B cell (primary cell): ENCODE measurements at regions not wholly inside any gene's neighbourhood (a gene's known extent, or its start where the extent isn't known, plus 50 kb on each side); places are given as distances from the start of the nearest gene placed in this dataset.

Experiments used
- CTCF ChIP-seq: fragments of 200-600 bp; IDR thresholded peaks from one replicate; pipeline ENCODE4 v1.8.0; 2022; ENCODE audit warnings: antibody characterized with exemption, mild to moderate bottlenecking
- EZH2 ChIP-seq: IDR thresholded peaks from 2 replicates; pipeline ENCODE4 v1.6.1; 2012; ENCODE audit warnings: borderline replicate concordance, low read depth, mild to moderate bottlenecking, moderate library complexity, low read length; ENCODE audit not compliant: insufficient read depth, poor library complexity, severe bottlenecking

DNA sequence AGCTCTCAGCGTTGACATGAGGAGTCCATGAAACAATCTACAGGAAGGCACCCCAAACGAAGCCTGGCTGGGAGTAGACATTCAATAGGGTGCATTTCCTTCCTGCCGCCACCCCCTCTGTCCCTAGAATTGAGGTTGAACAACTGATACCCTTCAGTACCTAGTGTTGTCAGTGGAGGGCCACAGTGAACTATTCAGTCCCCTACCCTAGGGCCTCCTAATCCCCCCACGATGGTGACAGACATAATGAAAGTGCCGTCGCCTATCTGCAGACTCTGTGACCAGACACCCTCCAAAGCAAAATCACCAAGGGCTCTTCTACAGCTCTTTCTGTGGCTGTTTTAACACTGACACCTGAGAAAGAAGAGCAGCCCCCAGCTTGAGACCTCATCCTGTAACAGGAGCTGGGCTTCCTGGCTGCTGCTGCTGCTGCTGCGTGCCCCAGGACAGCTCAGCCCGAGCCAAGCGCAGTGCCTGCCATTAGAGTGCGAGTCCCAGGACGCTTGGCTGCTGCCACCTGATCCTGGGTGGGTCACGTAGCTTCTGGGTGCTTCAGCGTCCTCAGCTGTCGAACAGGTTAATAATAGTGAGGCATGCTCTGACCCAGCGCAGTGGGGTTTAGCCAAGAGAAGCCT lies 183.0 kb downstream of the ZBTB18 start:
- no peak for TF ChIP-seq CTCF
- TF ChIP-seq EZH2: no peak
